ENCODE measurements at regions not wholly inside any gene's neighbourhood (a gene's known extent, or its start where the extent isn't known, plus 50 kb on each side); places are given as distances from the start of the nearest gene placed in this dataset.

DNA sequence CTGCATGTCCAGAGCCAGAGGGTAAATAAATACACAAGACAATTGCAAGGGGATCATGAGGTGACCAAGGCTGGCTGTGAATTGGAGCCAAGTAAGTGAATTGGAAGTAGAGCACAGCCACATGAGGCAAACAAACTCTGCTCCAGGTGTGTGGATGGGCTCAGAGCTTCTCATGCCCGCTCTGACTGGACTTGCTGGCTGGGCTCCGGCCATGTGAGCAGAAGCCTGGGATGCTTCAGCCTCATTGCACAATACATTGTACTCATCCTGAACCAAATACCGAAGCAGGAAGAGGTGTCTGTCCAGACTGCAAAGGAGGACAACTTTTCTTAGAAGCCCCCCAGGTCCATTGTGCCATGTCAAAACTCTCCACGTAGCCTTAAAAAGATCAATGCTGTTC is 193.0 kb downstream of the TTC8 start:
- no peak for DNase-seq (ENCODE audit: low read depth)

DNA sequence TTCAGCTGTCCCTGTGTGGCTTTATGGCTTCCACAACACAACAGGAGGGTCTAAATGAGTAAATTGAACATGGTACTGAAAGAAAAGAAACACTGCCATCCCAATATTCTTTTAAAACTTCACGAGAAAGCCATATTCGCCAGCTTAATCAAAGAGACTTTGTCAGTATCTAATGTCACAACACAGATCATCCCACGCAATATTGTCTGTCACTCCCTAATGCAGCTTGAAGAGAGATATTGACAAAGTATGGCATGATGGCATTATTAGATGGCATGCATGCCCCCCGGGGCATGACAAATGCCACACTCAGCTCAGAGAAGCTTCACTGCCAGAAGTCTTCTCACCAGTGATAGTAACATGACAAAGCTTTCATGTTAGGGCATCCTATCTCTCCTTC is 197.8 kb downstream of the TTC8 start:
- no peak for DNase-seq (ENCODE audit: low read depth)

DNA sequence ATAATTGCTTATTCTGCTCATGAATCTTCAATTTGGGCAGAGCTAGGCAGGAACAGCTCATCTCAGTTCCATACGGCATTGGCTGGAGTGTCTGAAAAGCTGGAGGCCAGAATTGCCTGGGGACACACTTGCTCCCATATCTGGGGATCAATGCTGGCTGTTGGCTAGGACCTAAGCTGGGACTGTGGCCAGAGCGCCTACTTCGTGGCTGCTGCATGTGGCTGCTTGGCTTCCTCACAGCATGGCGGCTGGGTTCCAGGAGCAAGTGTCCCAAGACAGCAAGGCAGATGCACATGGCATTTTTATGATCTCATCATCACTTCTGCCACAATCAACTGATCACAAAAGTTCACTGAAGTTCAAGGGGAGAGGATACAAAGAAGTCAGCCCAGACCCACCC is 200.2 kb downstream of the TTC8 start:
- DNase-seq (ENCODE audit: low read depth): no peak

DNA sequence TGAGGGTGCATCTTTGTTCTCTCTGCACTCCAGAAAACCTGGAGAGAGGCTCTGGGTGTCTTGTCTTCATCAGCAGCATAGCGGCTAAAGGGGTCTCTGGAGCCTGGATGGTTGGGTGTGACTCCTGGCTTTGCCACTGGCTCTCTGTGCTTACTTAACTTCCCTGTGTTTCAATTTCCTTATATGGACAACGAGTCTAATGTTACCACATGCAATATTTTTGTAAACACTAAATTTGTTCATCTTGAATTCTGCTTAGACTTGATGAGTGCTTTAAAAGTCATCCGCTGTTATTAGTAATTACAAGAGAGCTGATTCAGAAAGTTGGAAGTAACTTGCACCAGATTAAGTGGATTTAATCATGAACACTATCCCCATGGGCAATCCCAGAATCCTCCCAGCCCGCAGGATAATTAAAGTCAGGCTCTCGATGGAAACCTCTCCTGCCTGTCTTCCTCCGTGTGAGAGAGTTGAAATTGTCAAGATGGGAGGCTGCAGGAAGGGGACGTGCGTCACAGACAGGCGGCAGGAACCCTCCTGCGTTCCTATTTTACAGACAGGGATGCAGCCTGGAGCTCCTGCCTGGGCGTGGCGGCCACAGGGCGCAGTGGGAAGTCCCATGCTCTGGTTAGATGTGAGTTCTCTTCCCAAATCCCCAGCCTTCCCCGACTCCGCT is 201.2 kb downstream of the TTC8 start:
- DNase-seq (ENCODE audit: low read depth): no peak

GRCh38 chr14:89027097-89027740 is 202.8 kb downstream of the TTC8 start:
- peak; percentile 43 for DNase-seq (ENCODE audit: low read depth)

- DNase-seq (ENCODE audit: low read depth): no peak
Measured at GRCh38 chr14:89028462-89029134, 204.1 kb downstream of the TTC8 start.

GRCh38 chr14:89029961-89030694 is 205.7 kb downstream of the TTC8 start:
- DNase-seq (ENCODE audit: low read depth): no peak

GRCh38 chr14:89030921-89031320 is 206.5 kb downstream of the TTC8 start:
- DNase-seq (ENCODE audit: low read depth): no peak

DNA sequence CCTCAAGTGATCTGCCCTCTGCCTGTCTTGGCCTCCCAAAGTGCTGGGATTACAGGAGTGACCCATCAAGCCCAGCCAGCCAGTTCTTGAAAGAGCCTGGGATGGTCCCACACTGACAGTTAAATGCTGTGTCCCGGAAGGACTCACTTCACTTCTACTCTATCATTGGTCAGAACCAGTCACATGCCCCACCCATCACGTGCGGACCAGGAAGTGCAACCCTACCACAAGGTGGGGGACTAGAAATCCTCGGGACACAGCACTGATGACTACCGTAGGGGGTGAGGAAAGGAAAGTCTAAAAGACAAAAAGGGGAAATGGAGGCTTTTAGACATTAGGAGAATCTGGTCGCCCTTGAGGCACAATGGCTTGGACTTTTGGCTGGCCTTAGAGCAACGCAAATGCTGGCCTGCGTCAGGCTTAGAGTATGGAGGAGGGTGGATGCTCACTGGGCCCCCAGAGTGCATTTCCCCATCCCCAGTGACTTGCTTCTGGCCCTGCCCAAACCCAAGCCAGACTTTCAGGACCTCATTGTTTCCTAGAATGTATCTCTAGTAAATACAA is 207.7 kb downstream of the TTC8 start:
- no peak for DNase-seq (ENCODE audit: low read depth)

DNA sequence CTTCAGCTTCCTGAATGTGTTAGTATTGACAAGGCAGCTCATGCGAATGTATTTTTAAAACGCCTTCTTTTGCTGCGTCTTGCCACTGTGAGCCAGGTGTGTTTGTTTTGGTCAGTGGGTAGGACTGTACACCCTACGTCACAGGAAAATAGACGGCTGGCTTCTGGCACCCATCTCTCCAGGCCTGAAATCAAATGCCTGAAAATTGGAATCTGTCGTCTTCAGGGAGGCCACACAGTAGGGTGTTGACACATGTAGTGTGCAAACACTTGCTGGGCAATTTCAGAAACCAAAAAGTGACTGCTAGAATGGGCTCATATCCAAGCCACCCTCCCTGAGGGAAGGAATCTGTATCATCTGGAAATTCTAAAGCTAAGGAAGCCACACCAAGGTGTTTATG is 209.3 kb downstream of the TTC8 start:
- no peak for DNase-seq (ENCODE audit: low read depth)

DNA sequence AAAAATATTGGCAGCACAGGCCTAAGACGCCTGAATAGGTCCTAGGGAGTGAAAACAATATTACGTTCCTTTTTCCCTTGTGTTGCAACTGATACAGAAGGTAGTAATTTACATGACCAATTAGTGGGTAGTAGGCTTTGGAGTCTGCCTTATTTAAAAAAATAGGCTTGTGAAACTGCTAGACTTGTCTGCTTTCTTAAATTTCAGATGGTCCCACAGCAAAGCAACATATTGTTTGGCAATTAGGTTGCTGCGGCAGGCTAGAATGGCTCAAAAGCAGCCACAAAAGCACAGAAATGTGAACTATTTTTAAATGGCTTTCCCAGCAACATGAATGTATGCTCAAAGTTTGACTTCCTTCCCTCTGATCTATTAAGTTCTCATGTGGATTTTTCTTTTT is 211.9 kb downstream of the TTC8 start:
- no peak for DNase-seq (ENCODE audit: low read depth)

DNA sequence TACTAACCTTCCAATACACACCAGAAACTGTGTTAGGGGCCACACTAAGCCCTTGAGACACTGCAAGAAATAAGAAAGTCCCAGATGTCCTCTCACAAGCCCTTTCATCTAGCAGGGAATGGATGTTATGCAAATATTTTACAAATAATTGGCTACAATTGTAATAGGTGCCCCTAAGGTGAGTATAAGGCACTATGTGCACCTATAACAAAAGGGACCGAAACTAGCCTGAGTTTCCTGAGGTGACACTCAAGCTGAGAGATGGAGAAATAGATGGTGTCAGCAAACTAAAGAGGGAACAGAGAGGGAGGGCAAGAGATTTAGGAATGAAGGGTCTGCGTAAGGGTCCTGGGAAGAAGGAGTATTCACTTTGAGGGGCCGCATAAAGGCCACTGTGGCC is 212.6 kb downstream of the TTC8 start:
- DNase-seq (ENCODE audit: low read depth): no peak

DNA sequence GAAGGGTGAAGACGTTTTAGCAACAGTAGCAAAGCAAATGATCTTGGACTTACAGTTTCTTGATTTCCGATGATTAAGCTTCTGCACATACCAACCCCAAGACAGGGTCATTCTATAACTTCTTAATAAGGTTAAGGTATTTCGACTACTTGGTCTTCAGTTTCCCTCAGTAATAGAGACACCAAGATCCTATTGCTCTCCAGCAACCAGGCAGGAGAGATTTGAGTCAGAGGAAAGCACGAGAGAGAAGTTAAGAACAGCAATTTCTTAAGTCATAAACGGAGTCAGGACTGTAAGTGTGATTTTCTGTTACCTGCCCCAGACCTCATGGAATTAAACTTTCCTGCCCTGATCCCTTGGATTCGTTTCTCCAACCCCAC is 215.6 kb downstream of the TTC8 start:
- DNase-seq (ENCODE audit: low read depth): no peak

- DNase-seq (ENCODE audit: low read depth): peak; percentile 76
Measured at GRCh38 chr14:89040460-89041256, 216.2 kb downstream of the TTC8 start.

DNA sequence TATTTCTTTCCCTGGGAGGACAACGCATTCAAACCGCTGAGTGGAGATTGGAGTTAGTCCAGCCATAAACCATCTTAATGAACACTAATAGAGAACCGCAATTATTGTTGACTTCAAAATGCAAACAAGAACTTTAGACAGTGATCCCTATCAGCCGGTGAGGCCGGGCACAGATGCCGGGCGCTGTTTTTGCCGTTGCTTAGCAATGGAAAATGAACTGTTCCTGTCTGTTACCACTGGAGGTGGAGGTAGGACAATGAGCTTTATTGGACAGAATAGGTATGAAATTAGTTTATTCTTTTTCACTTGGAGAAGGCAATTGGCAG is 216.8 kb downstream of the TTC8 start:
- DNase-seq (ENCODE audit: low read depth): no peak

DNA sequence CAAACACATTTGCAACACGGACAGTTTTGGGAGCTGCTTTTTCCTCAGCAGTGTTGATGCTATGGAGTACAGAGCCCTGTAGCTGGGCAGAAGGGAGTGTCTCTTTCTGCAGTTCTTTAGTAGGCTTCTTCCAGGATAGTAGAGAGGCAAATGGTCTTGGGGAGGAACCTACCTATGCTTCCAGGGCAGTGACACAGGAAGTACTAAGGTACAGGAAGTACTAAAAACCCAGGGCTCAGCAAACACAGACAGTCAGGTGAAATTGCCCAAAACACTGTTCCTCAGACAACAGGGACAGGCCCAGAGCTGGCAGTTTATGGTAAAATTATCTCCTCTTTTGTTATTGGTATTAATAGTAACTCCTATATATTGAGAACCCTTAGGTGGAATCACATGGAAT is 217.6 kb downstream of the TTC8 start:
- no peak for DNase-seq (ENCODE audit: low read depth)

- DNase-seq (ENCODE audit: low read depth): no peak
Measured at GRCh38 chr14:89053303-89053702, 228.9 kb downstream of the TTC8 start.

DNA sequence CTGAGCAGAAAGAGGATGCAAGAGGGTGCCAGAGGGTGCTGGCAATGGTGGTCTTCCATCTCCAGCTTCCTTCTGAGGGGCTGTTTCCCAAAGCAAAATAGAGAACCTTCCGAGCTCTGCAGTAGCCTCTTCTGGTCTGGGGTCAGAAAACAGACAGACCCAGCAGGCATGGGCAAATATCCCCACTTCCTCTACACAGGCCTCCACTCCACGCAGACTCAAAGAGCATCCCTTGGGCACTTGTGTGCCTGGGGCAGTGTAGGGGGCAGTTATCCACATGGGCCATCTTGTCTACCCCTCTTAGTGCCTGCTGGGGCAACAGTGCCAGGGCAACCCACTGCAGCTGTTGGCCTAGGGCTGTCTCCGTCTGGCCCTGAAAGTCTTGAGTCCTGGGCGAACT is 231.9 kb downstream of the TTC8 start:
- no peak for DNase-seq (ENCODE audit: low read depth)

DNA sequence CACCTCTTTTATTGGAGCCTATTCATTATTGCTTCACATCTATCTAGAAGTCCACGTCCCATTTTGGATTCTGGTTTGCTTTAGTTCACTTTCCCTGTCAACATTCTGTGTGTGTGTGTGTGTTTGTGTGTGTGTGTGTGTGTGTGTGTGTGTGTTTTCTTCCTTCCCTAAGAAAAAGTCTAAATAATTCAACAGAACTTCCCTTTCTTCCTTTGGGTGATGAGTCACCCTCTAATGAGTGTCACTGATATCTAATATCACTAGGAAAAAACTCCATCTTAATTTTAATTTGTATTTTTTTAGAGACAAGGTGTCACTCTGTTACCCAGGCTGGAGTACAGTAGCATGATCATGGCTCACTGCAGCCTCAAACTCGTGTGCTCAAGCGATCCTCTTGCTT is 234.2 kb downstream of the TTC8 start:
- DNase-seq (ENCODE audit: low read depth): no peak

GRCh38 chr14:89060191-89060590 is 235.7 kb downstream of the TTC8 start:
- no peak for DNase-seq (ENCODE audit: low read depth)

- no peak for DNase-seq (ENCODE audit: low read depth)
Measured at GRCh38 chr14:89061696-89062095, 237.2 kb downstream of the TTC8 start.

DNA sequence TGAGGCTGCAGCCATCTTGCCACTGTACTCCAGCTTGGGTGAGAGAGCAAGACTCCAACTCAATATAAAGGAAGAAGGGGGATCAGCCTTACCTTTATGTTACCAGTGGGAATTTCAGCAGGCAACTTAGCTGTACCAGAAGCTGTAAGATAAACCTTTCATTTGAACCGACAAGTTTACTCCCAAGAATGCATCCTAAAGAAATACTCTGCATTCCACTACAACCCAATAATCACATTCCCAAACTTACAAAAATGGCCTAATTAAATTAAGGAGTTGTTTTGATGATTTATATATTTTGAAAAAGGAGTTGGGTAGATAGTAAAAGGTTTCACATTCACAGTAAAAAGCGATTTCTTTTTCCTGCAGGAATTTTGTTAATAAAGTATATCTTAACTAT is 241.4 kb downstream of the TTC8 start:
- DNase-seq (ENCODE audit: low read depth): no peak
